Nephron progenitor cell (in vitro differentiated cells): ENCODE measurements at regions not wholly inside any gene's neighbourhood (a gene's known extent, or its start where the extent isn't known, plus 50 kb on each side); places are given as distances from the start of the nearest gene placed in this dataset.

Source experiments
- DNase-seq: peaks from one replicate; pipeline ENCODE4 v3.0.0; 2021
- H3K27ac Mint-ChIP-seq: 2 replicates; pipeline ENCODE4 v1.8.0; 2021; ENCODE audit warnings: mild to moderate bottlenecking, moderate library complexity, mixed read lengths
- H3K27me3 Mint-ChIP-seq: 2 replicates; pipeline ENCODE4 v1.8.0; 2021; ENCODE audit warnings: mild to moderate bottlenecking, low read depth, mixed read lengths; ENCODE audit not compliant: poor library complexity
- H3K36me3 Mint-ChIP-seq: 2 replicates; pipeline ENCODE4 v1.8.0; 2021; ENCODE audit warnings: low read depth, mixed read lengths
- H3K4me1 Mint-ChIP-seq: 2 replicates; pipeline ENCODE4 v1.8.0; 2021; ENCODE audit warnings: mixed read lengths
- H3K4me3 Mint-ChIP-seq: 2 replicates; pipeline ENCODE4 v1.8.0; 2021; ENCODE audit warnings: mild to moderate bottlenecking, moderate library complexity, mixed read lengths
- H3K9me3 Mint-ChIP-seq: 2 replicates; pipeline ENCODE4 v1.8.0; 2021; ENCODE audit warnings: mild to moderate bottlenecking, moderate library complexity, mixed read lengths
- CTCF ChIP-seq: fragments of 200-600 bp; sonication (generic); IDR thresholded peaks from 2 replicates; pipeline ENCODE4 v1.5.0; 2021; ENCODE audit warnings: antibody characterized with exemption

GRCh38 chr17:71187145-71187878 is 933.5 kb upstream of the SOX9 start:
- DNase-seq = no peak
- H3K36me3 Mint-ChIP-seq = no peaks in the 10 kb centered on the region

DNA sequence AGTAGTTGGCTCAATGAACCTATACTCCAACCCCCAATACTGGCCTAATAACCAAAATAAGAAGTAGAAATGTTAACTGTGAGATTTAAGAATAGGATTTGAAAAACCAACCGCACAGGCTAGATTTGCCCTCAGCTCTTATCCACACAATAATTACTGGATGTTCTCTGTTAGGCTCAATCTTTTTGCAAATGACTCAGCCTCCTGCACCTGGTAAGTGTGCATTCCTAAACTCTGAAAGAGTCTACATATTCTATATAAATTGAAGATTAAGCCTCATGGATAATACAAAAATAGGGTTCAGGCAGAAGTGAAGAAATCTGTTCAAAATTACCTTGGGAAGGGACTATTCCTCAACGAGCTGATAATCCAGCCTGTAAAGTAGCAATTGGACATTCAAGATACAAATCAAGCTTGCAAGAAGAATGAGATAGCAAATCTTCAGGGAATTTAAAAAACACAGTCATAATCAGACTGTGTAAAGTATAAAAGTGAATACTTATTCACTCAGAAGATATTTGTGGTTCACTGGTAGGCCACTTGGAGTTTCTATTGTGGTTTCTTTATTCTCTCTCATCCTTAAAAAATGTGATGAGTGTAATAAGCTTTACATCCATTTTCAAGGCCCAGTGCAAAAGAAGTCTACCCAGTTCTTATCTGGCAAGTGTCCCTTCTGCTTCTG is 931.9 kb upstream of the SOX9 start:
- H3K27ac Mint-ChIP-seq = no peak overlapping the region
- H3K36me3 Mint-ChIP-seq = no peaks in the 10 kb centered on the region
- DNase-seq = no peak
- peaks cover 3% of the 10 kb centered on the region for H3K27me3 Mint-ChIP-seq
- H3K9me3 Mint-ChIP-seq = no peaks in the 10 kb centered on the region
- no peak for TF ChIP-seq CTCF
- H3K4me1 Mint-ChIP-seq = peaks cover 6% of the 10 kb centered on the region
- H3K4me3 Mint-ChIP-seq = no peak overlapping the region

More at GRCh38 chr17:71187145-71187878, 933.5 kb upstream of the SOX9 start:
- Mint-ChIP-seq H3K4me3 (no peak overlapping the region), H3K9me3 (no peaks in the 10 kb centered on the region), H3K4me1 (peaks cover 10% of the 10 kb centered on the region), H3K27me3 (peaks cover 3% of the 10 kb centered on the region), H3K27ac (no peak overlapping the region)
- no peak for TF ChIP-seq CTCF

GRCh38 chr17:71189493-71189831 is 931.4 kb upstream of the SOX9 start:
- Mint-ChIP-seq H3K4me1 (peaks cover 6% of the 10 kb centered on the region), H3K9me3 (no peaks in the 10 kb centered on the region), H3K27ac (no peak overlapping the region), H3K4me3 (no peak overlapping the region), H3K27me3 (peaks cover 3% of the 10 kb centered on the region), H3K36me3 (no peaks in the 10 kb centered on the region)
- no peak for TF ChIP-seq CTCF
- DNase-seq = no peak

DNA sequence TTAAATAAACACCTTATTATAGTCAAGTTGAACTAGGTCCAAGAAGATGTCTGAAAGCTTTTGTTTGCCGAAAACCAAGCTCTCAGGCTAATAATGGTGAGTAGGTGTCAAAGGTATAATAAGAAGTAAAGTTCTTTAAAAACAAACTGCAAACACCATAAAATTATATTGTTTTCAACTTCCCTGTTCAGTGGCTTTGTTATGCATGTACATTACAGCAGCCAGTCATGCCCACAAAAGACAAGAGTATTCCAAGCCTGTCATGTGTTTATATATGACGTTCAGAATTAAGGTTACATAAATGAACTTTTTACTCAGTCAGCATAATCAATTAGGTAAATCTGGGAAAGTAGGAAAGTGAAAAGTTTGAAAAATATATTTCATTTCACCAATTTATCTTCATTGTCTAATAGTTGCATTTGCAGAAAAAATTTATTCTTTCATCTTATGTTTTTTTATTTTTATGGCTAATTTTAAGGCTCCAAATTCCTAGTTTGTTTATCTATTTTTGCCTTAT is 928.7 kb upstream of the SOX9 start:
- peaks cover 13% of the 10 kb centered on the region for H3K9me3 Mint-ChIP-seq
- H3K4me1 Mint-ChIP-seq = peaks cover 6% of the 10 kb centered on the region
- no peak for DNase-seq
- H3K4me3 Mint-ChIP-seq = no peak overlapping the region
- H3K36me3 Mint-ChIP-seq = peaks cover 4% of the 10 kb centered on the region
- no peak overlapping the region for H3K27ac Mint-ChIP-seq
- H3K27me3 Mint-ChIP-seq = peaks cover 3% of the 10 kb centered on the region
- no peak for TF ChIP-seq CTCF

- peaks cover 6% of the 10 kb centered on the region for H3K36me3 Mint-ChIP-seq
- H3K4me1 Mint-ChIP-seq = peaks cover 6% of the 10 kb centered on the region
- H3K4me3 Mint-ChIP-seq = no peak overlapping the region
- TF ChIP-seq CTCF = no peak
- peaks cover 17% of the 10 kb centered on the region for H3K9me3 Mint-ChIP-seq
- H3K27ac Mint-ChIP-seq = no peak overlapping the region
- no peak for DNase-seq
- H3K27me3 Mint-ChIP-seq = no peaks in the 10 kb centered on the region
Measured at GRCh38 chr17:71192848-71193247, 928.0 kb upstream of the SOX9 start.
